Spleen (tissue), 7 donors: ENCODE measurements at regions not wholly inside any gene's neighbourhood (a gene's known extent, or its start where the extent isn't known, plus 50 kb on each side); places are given as distances from the start of the nearest gene placed in this dataset.

Experiments used
- POLR2A ChIP-seq, 3 donors: fragments of 450-650 bp; IDR thresholded peaks; one replicate each; pipeline ENCODE4 v1.5.1; 2017; ENCODE audit warnings: antibody characterized with exemption in 3 of 3, mild to moderate bottlenecking in 1 of 3
- TF ChIP-seq, protein P1 (sequence below), 11 experiments: fragments of 200-600 bp in 7 of 11; fragments of 450-650 bp in 4 of 11; sonication (generic) in 4 of 11; IDR thresholded peaks in 8 of 11; conservative IDR thresholded peaks in 3 of 11; 1 replicate in 7 of 11; 2 replicates in 4 of 11; pipeline versions ENCODE4 v1.4.0 to v1.8.0; 2016 to 2021; ENCODE audit warnings: antibody characterized with exemption in 11 of 11, inconsistent platforms in 4 of 11, mild to moderate bottlenecking in 1 of 11
- donor health status: DM: no; HTN: no; CAD: no; lungs with moderate emphysema.
- donor health status: DM: no; HTN: no; CAD: no.
- donor health status: DM: no; HTN: no; CAD: no.

DNA sequence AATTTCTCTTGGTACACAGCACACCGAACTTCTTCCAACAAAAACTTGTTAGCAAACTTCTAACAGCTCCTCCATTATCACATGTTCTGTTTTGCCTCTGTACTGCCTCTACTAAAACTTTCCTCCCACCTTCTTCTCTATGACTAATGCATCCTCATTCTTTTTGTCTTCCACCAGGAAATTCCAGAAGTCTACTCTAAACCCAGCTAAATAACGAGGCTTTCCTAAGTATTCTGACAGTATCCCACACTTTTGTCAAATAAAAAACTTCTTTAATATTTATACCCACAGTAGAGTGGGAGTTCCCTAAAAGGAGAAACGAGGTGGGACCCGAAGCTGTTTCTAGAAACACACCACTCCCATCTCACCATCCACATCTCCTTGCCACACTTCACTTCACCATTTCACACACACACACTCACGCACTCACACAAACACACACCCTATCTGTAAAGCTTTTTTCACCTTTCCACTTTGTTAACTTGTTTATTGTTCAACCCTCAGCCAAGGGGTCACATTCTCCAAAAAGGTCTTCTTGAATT, 280.3 kb downstream of the ARAP2 start:
- TF ChIP-seq, protein P1, sequence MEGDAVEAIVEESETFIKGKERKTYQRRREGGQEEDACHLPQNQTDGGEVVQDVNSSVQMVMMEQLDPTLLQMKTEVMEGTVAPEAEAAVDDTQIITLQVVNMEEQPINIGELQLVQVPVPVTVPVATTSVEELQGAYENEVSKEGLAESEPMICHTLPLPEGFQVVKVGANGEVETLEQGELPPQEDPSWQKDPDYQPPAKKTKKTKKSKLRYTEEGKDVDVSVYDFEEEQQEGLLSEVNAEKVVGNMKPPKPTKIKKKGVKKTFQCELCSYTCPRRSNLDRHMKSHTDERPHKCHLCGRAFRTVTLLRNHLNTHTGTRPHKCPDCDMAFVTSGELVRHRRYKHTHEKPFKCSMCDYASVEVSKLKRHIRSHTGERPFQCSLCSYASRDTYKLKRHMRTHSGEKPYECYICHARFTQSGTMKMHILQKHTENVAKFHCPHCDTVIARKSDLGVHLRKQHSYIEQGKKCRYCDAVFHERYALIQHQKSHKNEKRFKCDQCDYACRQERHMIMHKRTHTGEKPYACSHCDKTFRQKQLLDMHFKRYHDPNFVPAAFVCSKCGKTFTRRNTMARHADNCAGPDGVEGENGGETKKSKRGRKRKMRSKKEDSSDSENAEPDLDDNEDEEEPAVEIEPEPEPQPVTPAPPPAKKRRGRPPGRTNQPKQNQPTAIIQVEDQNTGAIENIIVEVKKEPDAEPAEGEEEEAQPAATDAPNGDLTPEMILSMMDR (IDR thresholded peaks at IDR 0.05 in 8 of 11, conservative IDR thresholded peaks at IDR 0.05 in 3 of 11), result no peak
- TF ChIP-seq POLR2A (IDR thresholded peaks at IDR 0.05), result no peak
